NCI-H510A treated with DMSO at 0.1 percent for 48 hours (cell line): ENCODE measurements at regions not wholly inside any gene's neighbourhood (a gene's known extent, or its start where the extent isn't known, plus 50 kb on each side); places are given as distances from the start of the nearest gene placed in this dataset.

Source experiments
- DNase-seq: peaks from one replicate; lab custom pipeline; 2025; lab: John Stamatoyannopoulos, UW

- no peak for DNase-seq
Observed at GRCh38 chr4:146998157-146998556, 52.5 kb upstream of the TTC29 start.

GRCh38 chr4:147003956-147004809, 58.5 kb upstream of the TTC29 start:
- no peak for DNase-seq

GRCh38 chr4:147006229-147006628, 60.6 kb upstream of the TTC29 start:
- no peak for DNase-seq

- DNase-seq: no peak
Observed at GRCh38 chr4:147009875-147010274, 64.2 kb upstream of the TTC29 start.

- DNase-seq: no peak
Observed at GRCh38 chr4:147011411-147011810, 65.7 kb upstream of the TTC29 start.

- DNase-seq: no peak
Observed at GRCh38 chr4:147012059-147012707, 66.5 kb upstream of the TTC29 start.

- no peak for DNase-seq
Observed at GRCh38 chr4:147014946-147015345, 69.3 kb upstream of the TTC29 start.

- DNase-seq: no peak
Observed at GRCh38 chr4:147015491-147015890, 69.8 kb upstream of the TTC29 start.

GRCh38 chr4:147017081-147017480, 71.4 kb upstream of the TTC29 start:
- no peak for DNase-seq

- peak; percentile 4 for DNase-seq
Observed at GRCh38 chr4:147019091-147019490, 73.4 kb upstream of the TTC29 start.

GRCh38 chr4:147020456-147020855, 74.8 kb upstream of the TTC29 start:
- DNase-seq: no peak

- no peak for DNase-seq
Observed at GRCh38 chr4:147025042-147025441, 79.4 kb upstream of the TTC29 start.

- DNase-seq: peak; percentile 78
Observed at GRCh38 chr4:147029296-147029695, 83.6 kb upstream of the TTC29 start.

GRCh38 chr4:147034372-147034771, 88.7 kb upstream of the TTC29 start:
- no peak for DNase-seq

- no peak for DNase-seq
Observed at GRCh38 chr4:147037069-147037468, 91.4 kb upstream of the TTC29 start.

- DNase-seq: no peak
Observed at GRCh38 chr4:147039976-147040575, 94.4 kb upstream of the TTC29 start.

GRCh38 chr4:147040874-147041273, 95.2 kb upstream of the TTC29 start:
- DNase-seq: no peak

- DNase-seq: no peak
Observed at GRCh38 chr4:147041376-147041775, 95.7 kb upstream of the TTC29 start.

- no peak for DNase-seq
Observed at GRCh38 chr4:147042046-147042445, 96.4 kb upstream of the TTC29 start.

GRCh38 chr4:147044241-147044640, 98.6 kb upstream of the TTC29 start:
- DNase-seq: no peak

GRCh38 chr4:147049946-147050345, 104.3 kb upstream of the TTC29 start:
- no peak for DNase-seq

GRCh38 chr4:147050356-147050765, 104.7 kb upstream of the TTC29 start:
- DNase-seq: no peak

GRCh38 chr4:147052361-147052760, 106.7 kb upstream of the TTC29 start:
- no peak for DNase-seq
